Jurkat, Clone E6-1 (cell line): ENCODE measurements at regions not wholly inside any gene's neighbourhood (a gene's known extent, or its start where the extent isn't known, plus 50 kb on each side); places are given as distances from the start of the nearest gene placed in this dataset.

Source experiments
- DNase-seq: peaks from one replicate; pipeline ENCODE4 v3.0.0-alpha.2; 2011; ENCODE audit warnings: low read depth, low spot score
- H3K4me3 ChIP-seq: 2 replicates; pipeline ENCODE4 v1.5.1; 2011; ENCODE audit warnings: mild to moderate bottlenecking, low read length, control low read depth, moderate library complexity

DNA sequence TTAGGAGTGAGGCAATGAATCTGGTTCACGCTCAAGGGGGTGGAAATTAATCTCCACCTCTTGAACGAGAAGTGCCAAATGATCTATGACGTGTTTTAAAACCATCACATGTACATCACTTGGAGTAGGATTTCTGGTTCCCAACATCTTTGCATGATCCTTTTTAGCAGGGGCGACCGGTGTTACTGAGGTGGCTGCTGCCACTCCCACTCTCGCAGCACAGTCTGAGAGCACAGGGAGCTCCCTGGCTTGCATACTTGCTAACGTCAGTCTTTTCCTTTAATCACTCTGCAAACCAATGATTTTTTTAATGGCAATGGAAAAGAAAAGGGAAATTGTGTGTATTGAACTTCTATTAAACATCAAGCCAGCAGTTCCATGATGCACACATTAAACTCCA lies 624.4 kb downstream of the IRX1 start:
- H3K4me3 ChIP-seq = no peak overlapping the region
- DNase-seq = no peak

GRCh38 chr5:4221048-4221447 lies 625.4 kb downstream of the IRX1 start:
- no peak overlapping the region for H3K4me3 ChIP-seq
- no peak for DNase-seq

DNA sequence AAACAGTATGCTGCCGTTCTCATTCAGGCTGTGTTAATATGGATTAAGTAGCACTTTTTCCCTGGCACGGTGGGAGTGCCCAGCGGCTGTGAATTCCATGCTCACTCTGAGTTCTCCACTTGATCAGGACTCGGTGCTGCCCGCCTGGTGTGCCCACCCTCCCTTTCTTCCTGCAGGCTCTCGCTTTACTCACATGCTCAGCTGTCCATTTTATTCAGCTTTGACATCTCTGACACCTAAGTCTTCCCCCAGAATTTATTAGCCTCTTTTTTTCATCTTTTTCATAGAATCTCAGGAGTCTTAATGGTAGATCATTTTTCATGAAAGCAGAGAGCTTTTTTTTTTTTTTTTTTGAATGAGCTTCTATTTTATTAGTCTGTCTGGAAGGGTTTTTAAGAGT lies 626.5 kb downstream of the IRX1 start:
- no peak overlapping the region for H3K4me3 ChIP-seq
- no peak for DNase-seq

- no peak for DNase-seq
- no peak overlapping the region for H3K4me3 ChIP-seq
Measured at GRCh38 chr5:4222821-4223220, 627.2 kb downstream of the IRX1 start.

DNA sequence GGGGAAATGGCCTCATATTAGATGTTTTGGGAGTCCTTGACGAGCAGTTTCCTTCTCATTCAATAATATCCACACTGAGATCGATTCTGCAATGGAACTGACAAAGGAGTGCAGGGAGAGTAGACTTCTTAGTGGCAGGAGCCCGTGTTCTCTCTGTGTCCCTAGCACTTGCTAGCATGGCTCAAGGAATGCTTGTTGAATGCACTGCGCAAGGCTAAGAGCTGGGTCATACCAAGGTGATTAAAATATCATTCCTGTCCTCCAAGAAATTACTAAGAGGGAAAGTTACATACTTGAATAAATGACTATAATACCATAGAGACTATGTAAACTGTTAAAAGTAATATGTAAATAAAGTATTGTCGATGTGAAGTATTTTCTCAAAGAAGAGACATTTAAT lies 630.1 kb downstream of the IRX1 start:
- no peak for DNase-seq
- no peak overlapping the region for H3K4me3 ChIP-seq

DNA sequence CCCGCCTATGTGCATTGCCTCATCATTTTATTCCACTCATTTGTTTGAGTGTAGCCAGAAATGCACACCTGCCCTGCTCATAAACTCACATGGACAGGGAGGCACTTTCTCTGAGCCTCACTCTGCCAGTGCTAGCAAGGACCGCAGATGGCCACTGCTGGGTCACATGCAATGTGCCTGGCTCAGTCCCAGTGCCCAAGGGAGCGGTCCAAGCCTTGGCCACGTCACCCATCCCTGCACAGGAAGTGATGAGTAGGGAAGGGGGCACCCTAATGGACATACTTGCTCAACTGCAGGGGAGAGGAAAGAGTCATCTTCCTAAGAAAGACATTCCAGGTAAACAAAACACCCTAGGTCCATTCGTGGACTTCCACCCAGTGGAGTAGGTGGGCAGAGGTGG lies 630.9 kb downstream of the IRX1 start:
- H3K4me3 ChIP-seq = no peak overlapping the region
- no peak for DNase-seq

- no peak for DNase-seq
- no peak overlapping the region for H3K4me3 ChIP-seq
Measured at GRCh38 chr5:4228708-4229107, 633.1 kb downstream of the IRX1 start.

- no peak overlapping the region for H3K4me3 ChIP-seq
- DNase-seq = no peak
Measured at GRCh38 chr5:4229414-4230292, 634.0 kb downstream of the IRX1 start.

DNA sequence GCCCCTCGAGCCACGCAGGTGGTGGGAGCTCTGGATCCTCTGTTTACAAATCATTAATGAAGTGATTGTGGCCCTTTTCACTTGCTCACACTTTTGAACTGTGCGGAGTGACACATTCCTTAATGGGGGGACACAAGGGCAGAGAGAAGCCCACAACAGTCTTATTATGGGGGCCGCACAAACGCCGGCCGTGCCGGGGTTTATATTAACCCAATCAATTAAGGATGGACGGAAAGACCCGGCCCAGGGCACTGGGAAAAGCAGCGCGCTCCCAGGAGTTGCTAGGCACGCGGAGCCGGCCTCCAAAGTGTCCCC lies 634.8 kb downstream of the IRX1 start:
- H3K4me3 ChIP-seq = no peak overlapping the region
- no peak for DNase-seq

DNA sequence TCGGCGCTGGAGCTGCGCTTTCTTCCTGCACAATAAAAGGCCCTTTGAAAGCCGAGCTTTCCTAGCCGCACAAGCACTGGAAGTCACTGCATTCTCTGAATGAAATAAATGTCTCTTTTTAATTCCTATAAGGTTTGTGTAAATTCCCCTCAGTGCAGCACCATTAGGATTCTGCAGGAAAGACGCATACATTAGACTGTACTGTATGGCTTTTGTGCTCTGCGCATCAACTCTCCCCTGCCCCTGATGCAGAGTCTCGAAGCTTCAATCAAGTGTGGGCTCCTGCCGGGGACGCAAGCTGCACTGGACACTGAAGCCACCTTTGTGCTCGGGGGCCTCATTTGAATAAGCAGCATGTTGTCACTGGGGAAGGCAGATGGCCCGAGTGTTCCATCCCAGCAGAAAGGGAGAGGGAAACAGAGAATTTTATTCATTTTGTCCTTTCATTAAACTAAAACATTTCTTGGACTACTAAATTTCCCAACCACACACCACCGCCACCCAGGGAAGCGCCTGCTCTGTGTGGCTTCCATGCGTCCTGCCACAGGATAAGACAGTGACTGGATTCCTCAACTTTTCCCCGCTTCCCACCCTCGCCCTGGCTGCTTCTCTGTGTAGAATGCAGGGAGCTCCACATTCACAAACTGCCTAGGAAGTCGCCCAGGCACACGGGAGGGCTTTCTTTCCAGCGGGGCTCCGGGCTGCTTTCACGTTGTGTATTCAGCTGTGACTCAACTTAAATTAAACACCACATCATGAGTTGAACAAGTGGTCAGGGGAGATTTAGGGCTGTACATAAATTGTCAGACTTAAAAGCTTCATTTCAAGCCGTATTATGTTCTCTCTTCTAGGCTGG lies 635.4 kb downstream of the IRX1 start:
- no peak overlapping the region for H3K4me3 ChIP-seq
- DNase-seq = no peak

- no peak overlapping the region for H3K4me3 ChIP-seq
- no peak for DNase-seq
Measured at GRCh38 chr5:4232084-4232483, 636.5 kb downstream of the IRX1 start.

GRCh38 chr5:4233671-4234070 lies 638.0 kb downstream of the IRX1 start:
- no peak overlapping the region for H3K4me3 ChIP-seq
- no peak for DNase-seq

GRCh38 chr5:4243479-4244264 lies 648.0 kb downstream of the IRX1 start:
- no peak for DNase-seq
- no peak overlapping the region for H3K4me3 ChIP-seq

- no peak for DNase-seq
- H3K4me3 ChIP-seq = no peak overlapping the region
Measured at GRCh38 chr5:4244306-4244705, 648.7 kb downstream of the IRX1 start.

GRCh38 chr5:4245076-4245475 lies 649.4 kb downstream of the IRX1 start:
- no peak overlapping the region for H3K4me3 ChIP-seq
- no peak for DNase-seq

DNA sequence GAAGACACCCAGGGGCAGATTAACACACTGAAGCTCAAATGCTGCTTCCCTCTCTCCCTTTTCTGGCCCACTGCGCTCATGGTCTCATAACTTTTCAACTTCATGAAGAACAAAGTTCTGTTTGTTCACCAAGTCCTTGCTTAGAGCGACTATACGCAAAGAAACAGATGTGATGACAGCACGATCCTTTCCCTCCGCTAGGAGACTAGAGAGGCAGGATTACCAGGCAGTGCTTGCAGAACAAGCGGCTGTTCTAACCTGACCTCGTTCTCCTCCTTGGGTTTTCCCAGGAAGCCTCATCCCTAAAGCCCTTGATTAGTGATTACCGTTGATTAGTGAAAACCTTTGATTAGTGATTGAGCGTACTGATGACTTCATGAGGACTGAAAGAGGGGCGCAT lies 649.9 kb downstream of the IRX1 start:
- no peak for DNase-seq
- H3K4me3 ChIP-seq = no peak overlapping the region

- DNase-seq = no peak
- no peak overlapping the region for H3K4me3 ChIP-seq
Measured at GRCh38 chr5:4246447-4246846, 650.8 kb downstream of the IRX1 start.

DNA sequence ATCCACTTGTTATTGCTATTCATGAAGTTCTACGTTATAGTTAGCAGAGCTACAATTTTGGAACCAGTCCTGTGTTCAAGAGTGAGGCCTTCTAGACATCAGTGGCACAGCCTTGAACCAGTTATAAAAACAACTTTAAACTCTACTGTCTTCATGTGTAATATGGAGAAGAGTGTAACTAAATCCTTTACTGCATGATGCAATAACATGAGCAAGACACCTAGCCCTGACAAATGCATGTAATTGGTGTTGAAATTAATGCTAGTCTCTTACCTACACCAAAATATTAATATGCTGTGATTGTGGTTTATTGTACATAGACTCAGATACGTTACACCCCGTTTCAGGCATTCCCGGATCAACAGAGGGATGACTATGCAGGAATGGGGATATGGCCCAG lies 654.6 kb downstream of the IRX1 start:
- H3K4me3 ChIP-seq = no peak overlapping the region
- no peak for DNase-seq

DNA sequence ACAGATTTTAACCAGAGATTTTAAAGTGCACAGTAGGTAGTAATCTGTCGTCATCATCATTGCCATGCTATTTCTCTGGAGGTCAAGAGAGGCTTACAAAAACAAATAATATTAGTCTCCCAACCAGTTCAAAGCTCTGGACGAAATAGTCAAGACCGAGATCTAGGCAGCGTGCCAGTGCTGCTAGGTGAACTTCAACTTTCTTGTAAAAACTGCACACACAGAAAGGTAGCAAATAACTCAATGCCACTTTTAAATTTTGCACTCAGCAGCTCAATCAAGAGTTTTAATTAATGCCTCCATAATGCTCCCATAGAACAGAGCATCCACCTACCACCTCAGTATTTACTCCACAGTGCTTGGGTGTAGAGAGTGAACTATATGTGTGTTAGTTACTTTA lies 656.8 kb downstream of the IRX1 start:
- no peak for DNase-seq
- no peak overlapping the region for H3K4me3 ChIP-seq

DNA sequence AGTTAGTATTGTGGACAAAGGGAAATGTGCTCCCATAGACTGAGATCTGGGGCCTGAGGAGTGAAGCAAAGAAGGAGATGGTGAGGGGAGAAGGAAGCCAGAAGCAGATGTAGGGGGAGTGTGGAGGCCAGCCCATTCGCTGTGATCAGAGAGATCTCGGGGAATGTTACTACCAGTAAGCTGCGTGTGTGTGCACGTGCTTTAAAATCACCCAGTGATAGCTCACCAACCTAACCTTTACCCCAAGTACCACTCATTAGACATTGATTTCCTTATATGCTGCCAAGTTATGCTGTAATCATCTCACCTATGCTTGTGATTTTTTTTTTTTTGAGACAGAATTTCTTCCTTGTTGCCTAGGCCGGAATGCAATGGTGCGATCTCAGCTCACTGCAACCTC lies 659.1 kb downstream of the IRX1 start:
- DNase-seq = no peak
- no peak overlapping the region for H3K4me3 ChIP-seq
